ENCODE measurements at regions not wholly inside any gene's neighbourhood (a gene's known extent, or its start where the extent isn't known, plus 50 kb on each side); places are given as distances from the start of the nearest gene placed in this dataset.

DNA sequence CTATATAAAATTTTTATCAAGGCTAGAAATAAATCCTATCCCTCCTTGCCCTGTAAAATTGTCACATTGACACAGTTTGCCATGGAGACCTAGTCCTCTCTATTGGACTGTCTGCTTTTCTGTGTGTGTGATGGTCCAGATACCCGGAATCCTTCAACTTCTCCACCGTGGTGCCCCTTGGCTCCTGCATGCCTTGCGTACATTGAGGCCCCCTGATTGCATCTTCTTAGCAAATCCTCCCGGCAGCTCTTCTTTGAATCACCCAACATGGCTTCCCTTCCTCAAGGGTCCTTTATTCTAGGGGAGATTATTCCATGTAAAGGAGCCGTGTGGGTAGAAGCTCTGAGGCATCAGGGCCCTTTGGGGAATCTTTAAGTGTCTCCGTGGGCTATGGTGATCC, 219.5 kb downstream of the CDC5L start:
- no peak for DNase-seq (ENCODE audit: low read depth)
- TF ChIP-seq, protein P1, sequence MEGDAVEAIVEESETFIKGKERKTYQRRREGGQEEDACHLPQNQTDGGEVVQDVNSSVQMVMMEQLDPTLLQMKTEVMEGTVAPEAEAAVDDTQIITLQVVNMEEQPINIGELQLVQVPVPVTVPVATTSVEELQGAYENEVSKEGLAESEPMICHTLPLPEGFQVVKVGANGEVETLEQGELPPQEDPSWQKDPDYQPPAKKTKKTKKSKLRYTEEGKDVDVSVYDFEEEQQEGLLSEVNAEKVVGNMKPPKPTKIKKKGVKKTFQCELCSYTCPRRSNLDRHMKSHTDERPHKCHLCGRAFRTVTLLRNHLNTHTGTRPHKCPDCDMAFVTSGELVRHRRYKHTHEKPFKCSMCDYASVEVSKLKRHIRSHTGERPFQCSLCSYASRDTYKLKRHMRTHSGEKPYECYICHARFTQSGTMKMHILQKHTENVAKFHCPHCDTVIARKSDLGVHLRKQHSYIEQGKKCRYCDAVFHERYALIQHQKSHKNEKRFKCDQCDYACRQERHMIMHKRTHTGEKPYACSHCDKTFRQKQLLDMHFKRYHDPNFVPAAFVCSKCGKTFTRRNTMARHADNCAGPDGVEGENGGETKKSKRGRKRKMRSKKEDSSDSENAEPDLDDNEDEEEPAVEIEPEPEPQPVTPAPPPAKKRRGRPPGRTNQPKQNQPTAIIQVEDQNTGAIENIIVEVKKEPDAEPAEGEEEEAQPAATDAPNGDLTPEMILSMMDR (IDR thresholded peaks at IDR 0.05; ENCODE audit: control insufficient read depth, insufficient read depth, low read depth, low read length, missing control alignments), result no peak
- H3K4me3 ChIP-seq (ENCODE audit: control insufficient read depth, low read depth, low read length), result no peak overlapping the region

DNA sequence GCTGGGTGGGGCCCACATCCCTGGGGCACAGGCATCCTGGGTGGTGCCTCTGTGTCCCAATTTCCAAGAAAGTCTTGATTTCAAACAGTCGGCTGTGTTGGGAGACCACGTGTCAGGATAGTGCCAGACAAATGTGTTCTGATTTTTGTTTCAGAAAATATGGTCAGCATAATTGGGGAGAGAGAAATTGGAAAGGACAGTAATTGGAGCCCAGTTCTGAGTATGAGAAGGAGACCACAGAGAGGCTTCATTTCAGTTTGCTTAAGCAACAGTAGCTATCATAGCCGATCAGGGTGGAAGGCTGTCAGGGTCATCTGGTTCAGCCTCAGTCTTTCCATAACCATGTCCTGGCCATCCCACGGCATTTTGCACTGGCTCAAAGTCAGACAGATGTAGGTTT, 220.7 kb downstream of the CDC5L start:
- DNase-seq (ENCODE audit: low read depth), result no peak
- no peak overlapping the region for H3K4me3 ChIP-seq (ENCODE audit: control insufficient read depth, low read depth, low read length)
- TF ChIP-seq, protein P1 (IDR thresholded peaks at IDR 0.05; ENCODE audit: control insufficient read depth, insufficient read depth, low read depth, low read length, missing control alignments), result no peak

DNA sequence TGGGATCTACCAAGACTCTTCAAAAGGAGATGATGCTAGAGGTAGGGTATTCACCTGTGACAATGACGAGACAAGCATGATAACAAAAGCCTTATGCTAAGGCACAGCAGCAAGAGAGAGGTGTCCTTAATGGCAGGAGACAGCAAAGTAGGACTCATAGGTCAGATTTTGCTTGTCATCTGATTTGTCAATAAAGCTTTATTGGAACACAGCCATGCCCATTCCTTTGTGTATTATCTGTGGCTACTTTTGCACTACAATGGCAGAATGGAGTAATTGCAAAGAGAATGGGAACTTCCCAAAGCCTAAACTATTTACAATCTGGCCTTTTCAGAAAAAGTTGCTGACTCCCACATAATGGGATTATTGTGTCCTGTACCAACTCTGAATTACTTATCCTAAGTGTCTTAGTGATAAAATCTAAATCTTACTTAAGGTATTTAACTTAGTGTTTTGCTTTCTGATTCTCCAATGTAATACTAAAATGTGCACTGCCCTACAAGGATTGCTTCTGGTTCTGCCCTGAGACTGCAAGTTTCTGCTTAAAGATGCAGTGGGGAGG, 221.6 kb downstream of the CDC5L start:
- H3K4me3 ChIP-seq (ENCODE audit: control insufficient read depth, low read depth, low read length), result no peak overlapping the region
- TF ChIP-seq, protein P1 (IDR thresholded peaks at IDR 0.05; ENCODE audit: control insufficient read depth, insufficient read depth, low read depth, low read length, missing control alignments), result no peak
- no peak for DNase-seq (ENCODE audit: low read depth)

DNA sequence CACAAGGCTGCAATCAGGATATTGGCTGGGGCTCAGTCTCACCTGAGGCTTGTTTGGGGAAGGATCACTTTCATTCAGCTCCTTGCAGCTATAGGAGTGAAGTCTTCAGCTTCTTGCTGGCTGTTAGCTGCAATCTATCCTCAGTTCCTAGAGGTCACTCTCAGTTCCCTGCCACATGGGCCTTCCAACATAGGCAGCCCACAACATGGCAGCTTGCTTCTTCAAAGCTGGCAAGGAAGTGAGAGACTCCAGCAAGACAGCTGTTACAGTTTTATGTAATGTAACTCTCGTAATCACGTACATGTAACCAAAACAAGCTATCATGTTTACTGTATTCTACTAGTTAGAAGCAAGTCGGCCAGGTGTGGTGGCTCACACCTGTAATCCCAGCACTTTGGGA, 226.9 kb downstream of the CDC5L start:
- H3K4me3 ChIP-seq (ENCODE audit: control insufficient read depth, low read depth, low read length), result no peak overlapping the region
- TF ChIP-seq, protein P1 (IDR thresholded peaks at IDR 0.05; ENCODE audit: control insufficient read depth, insufficient read depth, low read depth, low read length, missing control alignments), result no peak
- no peak for DNase-seq (ENCODE audit: low read depth)

DNA sequence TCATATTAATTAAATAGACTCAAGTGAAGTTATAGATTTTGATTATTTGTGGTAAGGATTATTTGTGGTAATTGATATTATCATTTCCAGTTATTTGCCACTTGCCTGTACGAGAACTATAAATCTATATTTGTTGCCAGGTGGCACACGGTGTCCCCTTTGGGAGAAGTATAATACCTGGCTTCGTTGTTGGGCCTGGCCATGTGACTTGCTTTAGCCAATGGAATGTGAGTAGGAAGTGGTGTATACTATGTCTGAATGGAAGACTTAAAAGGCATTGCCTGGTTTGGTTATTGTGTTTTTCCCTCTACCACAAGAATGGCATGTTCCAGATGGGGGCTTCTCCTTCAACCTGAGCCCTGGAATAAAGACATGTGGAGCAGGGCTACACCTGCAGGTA, 228.1 kb downstream of the CDC5L start:
- TF ChIP-seq, protein P1 (IDR thresholded peaks at IDR 0.05; ENCODE audit: control insufficient read depth, insufficient read depth, low read depth, low read length, missing control alignments), result no peak
- no peak overlapping the region for H3K4me3 ChIP-seq (ENCODE audit: control insufficient read depth, low read depth, low read length)
- no peak for DNase-seq (ENCODE audit: low read depth)

DNA sequence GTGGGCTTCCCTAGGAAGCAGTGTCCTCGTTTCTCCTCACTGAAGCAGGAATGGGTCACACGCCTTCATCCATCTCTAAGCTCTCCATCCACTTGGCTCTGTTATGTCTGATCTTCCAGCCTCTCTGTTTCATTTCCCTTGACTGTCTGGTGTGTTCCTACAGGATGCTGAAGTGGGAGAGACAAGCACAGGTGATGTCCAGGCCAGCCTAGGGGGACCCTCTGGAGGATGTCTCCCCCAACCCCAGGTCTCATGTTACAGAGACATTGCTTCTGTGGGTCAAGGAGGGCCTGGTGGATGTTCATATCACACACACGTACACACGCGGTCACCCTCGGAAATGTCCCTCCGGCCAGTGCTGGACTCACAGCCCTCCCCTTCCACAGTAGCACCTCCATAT, 229.9 kb downstream of the CDC5L start:
- TF ChIP-seq, protein P1 (IDR thresholded peaks at IDR 0.05; ENCODE audit: control insufficient read depth, insufficient read depth, low read depth, low read length, missing control alignments), result no peak
- DNase-seq (ENCODE audit: low read depth), result no peak
- no peak overlapping the region for H3K4me3 ChIP-seq (ENCODE audit: control insufficient read depth, low read depth, low read length)

DNA sequence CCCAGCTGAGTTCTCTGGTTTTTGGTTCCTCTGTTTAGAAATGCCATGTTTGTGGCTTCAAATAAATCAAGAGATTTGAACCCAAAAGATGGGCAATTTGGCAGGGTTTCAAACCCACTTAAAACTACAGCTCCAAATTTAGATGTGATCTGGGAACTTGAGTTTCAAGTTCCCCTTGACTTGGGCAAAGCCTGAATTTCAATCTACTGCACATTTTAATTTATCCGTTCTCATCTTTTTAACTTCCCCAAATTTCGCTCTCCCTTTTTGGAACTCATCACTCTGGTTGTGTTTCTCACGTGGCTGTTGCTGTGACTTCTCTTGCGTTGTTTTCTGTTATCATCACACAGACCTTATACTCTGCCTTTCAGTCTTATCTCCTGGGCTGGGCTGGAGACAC, 230.9 kb downstream of the CDC5L start:
- TF ChIP-seq, protein P1 (IDR thresholded peaks at IDR 0.05; ENCODE audit: control insufficient read depth, insufficient read depth, low read depth, low read length, missing control alignments), result no peak
- no peak for DNase-seq (ENCODE audit: low read depth)
- H3K4me3 ChIP-seq (ENCODE audit: control insufficient read depth, low read depth, low read length), result no peak overlapping the region

Data from AG09309 (cell line).